ENCODE measurements at regions not wholly inside any gene's neighbourhood (a gene's known extent, or its start where the extent isn't known, plus 50 kb on each side); places are given as distances from the start of the nearest gene placed in this dataset.
"Not testable (repeated sequence)": the region's sequence is repeated elsewhere in the genome, so short reads cannot be mapped to it uniquely, and the experiment has no call there.

- DNase-seq (ENCODE audit: low read depth), result no peak
These were observed 407.0 kb upstream of the CDH19 start for GRCh38 chr18:67010919-67011318.

DNA sequence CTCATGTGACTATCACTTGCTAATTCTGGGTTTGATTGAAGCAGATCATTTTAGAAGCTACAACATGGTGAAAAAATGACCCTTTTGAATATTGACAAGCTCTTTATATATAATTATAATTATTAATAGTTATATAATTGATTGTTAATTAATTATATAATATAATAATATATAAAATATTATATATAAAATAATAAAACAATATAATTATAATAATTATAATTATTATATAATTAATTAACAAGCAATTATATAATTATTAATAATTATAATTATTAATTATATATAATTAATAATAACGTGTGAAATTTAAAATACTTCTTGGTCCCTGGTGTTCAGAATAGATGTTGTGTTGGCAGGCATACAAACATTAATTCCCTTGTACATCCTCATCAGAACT lies 404.1 kb upstream of the CDH19 start:
- DNase-seq (ENCODE audit: low read depth), result no peak

DNA sequence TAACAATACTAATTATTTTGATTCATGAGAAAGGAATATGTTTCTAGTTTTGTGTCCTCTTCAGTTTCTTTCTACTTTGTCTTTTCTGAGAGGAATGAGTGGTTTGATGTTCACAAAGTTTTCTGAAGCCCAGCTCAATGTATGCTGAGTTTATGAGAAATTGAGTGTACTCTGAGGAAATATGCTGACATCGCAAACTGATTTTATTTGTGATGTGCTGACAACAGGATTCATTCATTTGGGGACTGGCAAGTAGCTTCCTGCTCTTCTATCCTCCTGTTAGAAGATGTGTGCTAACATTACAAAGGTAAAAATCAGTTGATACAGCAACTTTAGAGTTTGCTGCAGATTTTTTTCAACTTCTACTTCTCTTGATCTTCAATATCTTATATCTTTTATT lies 403.2 kb upstream of the CDH19 start:
- no peak for DNase-seq (ENCODE audit: low read depth)

- DNase-seq (ENCODE audit: low read depth), result no peak
These were observed 397.2 kb upstream of the CDH19 start for GRCh38 chr18:67001052-67001451.

GRCh38 chr18:66999003-66999402 lies 395.1 kb upstream of the CDH19 start:
- DNase-seq (ENCODE audit: low read depth), result no peak

- no peak for DNase-seq (ENCODE audit: low read depth)
These were observed 391.4 kb upstream of the CDH19 start for GRCh38 chr18:66995270-66995669.

- no peak for DNase-seq (ENCODE audit: low read depth)
These were observed 390.9 kb upstream of the CDH19 start for GRCh38 chr18:66994790-66995189.

- DNase-seq (ENCODE audit: low read depth), result no peak
These were observed 389.6 kb upstream of the CDH19 start for GRCh38 chr18:66993492-66993891.

DNA sequence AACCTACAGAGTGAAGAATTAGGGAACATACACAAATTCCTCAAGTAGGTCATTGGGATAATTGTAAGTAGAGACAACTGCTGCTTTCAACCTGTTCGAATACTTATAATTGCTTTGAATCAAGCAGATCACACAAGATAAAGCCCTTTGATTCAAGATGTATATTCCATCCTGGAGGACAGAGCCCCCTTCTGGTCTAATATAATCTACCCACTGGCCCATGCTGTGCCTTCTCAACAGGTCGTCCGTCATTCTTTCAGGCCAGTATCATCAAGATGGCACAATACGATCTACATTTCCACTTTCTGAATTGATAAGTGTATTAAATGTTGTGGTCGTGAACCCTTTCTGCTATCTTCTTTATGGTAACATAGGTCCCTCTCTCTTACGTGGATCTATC lies 387.0 kb upstream of the CDH19 start:
- DNase-seq (ENCODE audit: low read depth), result no peak

GRCh38 chr18:66979009-66979408 lies 375.1 kb upstream of the CDH19 start:
- no peak for DNase-seq (ENCODE audit: low read depth)

GRCh38 chr18:66972681-66973080 lies 368.8 kb upstream of the CDH19 start:
- no peak for DNase-seq (ENCODE audit: low read depth)

DNA sequence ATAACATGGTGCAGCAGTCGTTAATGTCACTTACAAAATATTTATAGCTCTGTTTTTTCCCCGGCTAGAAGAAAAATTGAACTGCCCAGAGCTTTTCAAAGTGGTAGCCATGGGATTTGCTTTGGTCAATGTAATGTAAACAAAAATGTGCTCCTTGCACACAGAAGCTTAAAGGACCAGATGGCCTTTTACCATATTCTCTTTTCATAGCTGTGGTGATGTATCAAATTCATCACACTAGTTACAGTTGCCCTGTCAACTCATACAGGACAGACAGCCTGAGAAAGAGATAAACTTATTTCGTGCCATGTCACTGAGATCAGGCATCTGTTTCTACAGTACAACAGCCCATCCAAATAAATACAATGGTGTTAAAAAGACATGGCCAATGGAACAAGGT lies 368.1 kb upstream of the CDH19 start:
- no peak for DNase-seq (ENCODE audit: low read depth)

DNA sequence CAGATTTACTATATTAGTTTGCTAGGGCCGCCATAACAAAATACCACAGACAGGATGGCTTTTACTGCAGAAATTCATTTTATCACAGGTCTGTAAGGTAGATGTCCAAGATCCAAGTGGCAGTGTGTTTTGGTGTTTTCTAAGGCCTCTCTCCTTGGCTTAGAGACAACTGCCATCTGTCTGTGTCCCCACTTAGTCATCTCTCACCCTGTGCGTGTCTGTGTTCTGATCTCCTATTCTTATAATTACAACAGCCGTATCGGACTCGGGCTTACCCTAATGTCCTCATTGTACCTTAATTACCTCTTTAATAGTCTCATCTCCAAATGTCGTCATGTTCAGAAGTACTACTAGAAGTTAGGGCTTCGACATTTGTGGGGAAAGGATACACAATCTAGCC lies 362.3 kb upstream of the CDH19 start:
- DNase-seq (ENCODE audit: low read depth), result no peak

GRCh38 chr18:66958309-66958708 lies 354.4 kb upstream of the CDH19 start:
- DNase-seq (ENCODE audit: low read depth), result no peak

- DNase-seq (ENCODE audit: low read depth), result no peak
These were observed 347.9 kb upstream of the CDH19 start for GRCh38 chr18:66951750-66952149.

DNA sequence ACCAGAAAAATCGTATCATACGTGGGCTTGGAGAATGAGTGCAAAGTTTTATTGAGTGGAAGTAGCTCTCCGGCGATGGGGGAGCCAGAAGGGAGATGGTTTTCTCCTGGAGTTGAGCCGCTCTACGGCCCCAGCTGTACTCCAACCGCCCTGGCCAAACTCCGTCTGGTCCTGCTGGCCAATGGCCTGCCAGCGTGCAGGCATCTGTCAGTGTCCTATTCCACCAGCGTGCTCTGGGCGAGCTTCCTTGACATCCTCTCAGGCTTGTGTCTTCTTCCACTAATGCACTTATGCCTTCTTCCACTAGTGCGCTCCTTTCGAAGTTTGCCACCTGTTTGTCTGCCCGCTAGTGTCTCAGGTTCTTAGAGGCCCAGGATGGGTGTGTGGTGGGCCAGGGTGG lies 345.5 kb upstream of the CDH19 start:
- no peak for DNase-seq (ENCODE audit: low read depth)

- DNase-seq (ENCODE audit: low read depth), result no peak
These were observed 333.7 kb upstream of the CDH19 start for GRCh38 chr18:66937546-66937945.

GRCh38 chr18:66931010-66931409 lies 327.1 kb upstream of the CDH19 start:
- DNase-seq (ENCODE audit: low read depth), result no peak

GRCh38 chr18:66916834-66917233 lies 312.9 kb upstream of the CDH19 start:
- DNase-seq (ENCODE audit: low read depth), result no peak

- no peak for DNase-seq (ENCODE audit: low read depth)
These were observed 296.9 kb upstream of the CDH19 start for GRCh38 chr18:66900837-66901236.

DNA sequence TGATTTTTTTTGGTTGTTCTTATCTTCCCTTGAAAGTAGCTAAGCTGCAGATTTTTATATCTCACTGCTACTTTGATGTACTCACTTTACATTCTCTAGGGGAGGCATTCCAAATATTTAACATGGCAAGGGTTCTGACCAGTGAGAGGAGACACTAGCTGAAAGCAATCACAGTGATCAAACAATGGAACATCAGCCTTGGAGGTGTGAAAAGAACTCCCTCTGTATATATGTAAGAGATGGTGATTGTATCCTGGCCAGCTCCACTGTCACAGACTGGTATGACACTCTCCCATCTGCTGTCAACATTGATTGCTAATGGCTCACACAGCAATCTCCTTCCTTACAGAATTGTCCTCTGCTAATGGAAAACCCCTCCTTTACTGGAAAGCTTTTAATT lies 291.7 kb upstream of the CDH19 start:
- DNase-seq (ENCODE audit: low read depth), result no peak

GRCh38 chr18:66894851-66895250 lies 291.0 kb upstream of the CDH19 start:
- no peak for DNase-seq (ENCODE audit: low read depth)

GRCh38 chr18:66892388-66892787 lies 288.5 kb upstream of the CDH19 start:
- not testable (repeated sequence) for DNase-seq (ENCODE audit: low read depth)

GRCh38 chr18:66874812-66875474 lies 271.1 kb upstream of the CDH19 start:
- no peak for DNase-seq (ENCODE audit: low read depth)

DNA sequence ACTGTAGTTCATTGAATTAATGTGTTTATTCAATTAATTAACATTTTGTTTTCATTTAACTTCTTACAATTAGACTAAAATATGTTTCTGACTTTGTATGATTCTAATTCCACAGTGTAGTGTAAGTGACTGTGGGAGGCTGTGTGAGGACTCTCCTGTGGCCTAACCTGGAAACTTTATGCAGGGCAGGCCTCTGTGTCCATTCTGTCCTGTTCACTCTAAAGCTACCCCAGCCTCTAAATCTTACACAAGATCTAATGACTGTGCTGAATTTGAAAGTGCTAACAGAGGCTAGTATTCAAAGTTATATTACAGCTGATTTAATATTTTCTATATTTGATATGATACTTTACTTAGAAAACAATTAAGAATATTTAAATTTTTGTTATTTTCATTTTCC lies 270.5 kb upstream of the CDH19 start:
- DNase-seq (ENCODE audit: low read depth), result no peak
